Muscle layer of duodenum (tissue), 2 donors: ENCODE measurements at regions not wholly inside any gene's neighbourhood (a gene's known extent, or its start where the extent isn't known, plus 50 kb on each side); places are given as distances from the start of the nearest gene placed in this dataset.
"Not testable (repeated sequence)": the region's sequence is repeated elsewhere in the genome, so short reads cannot be mapped to it uniquely, and the experiment has no call there.

Experiments
- H3K27ac ChIP-seq: one replicate; pipeline ENCODE4 v1.7.0; 2013; ENCODE audit warnings: mild to moderate bottlenecking, low read length
- H3K27me3 ChIP-seq: one replicate; pipeline ENCODE4 v1.7.0; 2013; ENCODE audit warnings: low read depth, mild to moderate bottlenecking, control low read depth, low read length
- H3K36me3 ChIP-seq, 2 donors: one replicate each; pipeline ENCODE4 v1.7.0; 2013; ENCODE audit warnings: low read length in 2 of 2, control low read depth in 1 of 2, mild to moderate bottlenecking in 1 of 2; ENCODE audit not compliant: insufficient read depth in 2 of 2, control insufficient read depth in 1 of 2
- H3K4me1 ChIP-seq, 2 donors: one replicate each; pipeline ENCODE4 v1.7.0; 2013; ENCODE audit warnings: low read length in 2 of 2, mild to moderate bottlenecking in 2 of 2, control low read depth in 1 of 2, moderate library complexity in 1 of 2; ENCODE audit not compliant: insufficient read depth in 2 of 2, control insufficient read depth in 1 of 2
- H3K4me3 ChIP-seq, 2 donors: one replicate each; pipeline ENCODE4 v1.7.0; 2013; ENCODE audit warnings: low read length in 2 of 2, low read depth in 1 of 2, mild to moderate bottlenecking in 1 of 2
- H3K9me3 ChIP-seq, 2 donors: one replicate each; pipeline ENCODE4 v1.7.0; 2013; ENCODE audit warnings: low read length in 2 of 2, control low read depth in 1 of 2, mild to moderate bottlenecking in 1 of 2; ENCODE audit not compliant: control insufficient read depth in 1 of 2
- donor health status: healthy.

GRCh38 chr4:38411981-38412536 lies 251.9 kb upstream of the KLF3 start:
- no peaks in the 10 kb centered on the region for H3K27me3 ChIP-seq
- H3K4me3 ChIP-seq = no peak overlapping the region
- no peaks in the 10 kb centered on the region for H3K4me1 ChIP-seq
- no peak overlapping the region for H3K27ac ChIP-seq
- no peaks in the 10 kb centered on the region for H3K9me3 ChIP-seq
- no peaks in the 10 kb centered on the region for H3K36me3 ChIP-seq

- Histone ChIP-seq H3K4me3 (no peak overlapping the region), H3K27ac (peak overlapping the region; percentile 3)
Observed at GRCh38 chr4:38413524-38414341, 250.3 kb upstream of the KLF3 start.

GRCh38 chr4:38414410-38414809 lies 249.6 kb upstream of the KLF3 start:
- Histone ChIP-seq H3K27ac (no peak overlapping the region), H3K9me3 (no peaks in the 10 kb centered on the region), H3K27me3 (no peaks in the 10 kb centered on the region), H3K36me3 (no peaks in the 10 kb centered on the region), H3K4me1 (no peaks in the 10 kb centered on the region), H3K4me3 (no peak overlapping the region)

More at GRCh38 chr4:38413524-38414341, 250.3 kb upstream of the KLF3 start:
- H3K27me3 ChIP-seq = no peaks in the 10 kb centered on the region
- H3K9me3 ChIP-seq = no peaks in the 10 kb centered on the region
- H3K36me3 ChIP-seq = no peaks in the 10 kb centered on the region
- no peaks in the 10 kb centered on the region for H3K4me1 ChIP-seq

GRCh38 chr4:38415682-38416081 lies 248.3 kb upstream of the KLF3 start:
- no peaks in the 10 kb centered on the region for H3K4me1 ChIP-seq
- H3K27ac ChIP-seq = no peak overlapping the region
- no peak overlapping the region for H3K4me3 ChIP-seq
- no peaks in the 10 kb centered on the region for H3K9me3 ChIP-seq
- H3K36me3 ChIP-seq = no peaks in the 10 kb centered on the region
- no peaks in the 10 kb centered on the region for H3K27me3 ChIP-seq

GRCh38 chr4:38416450-38417014 lies 247.5 kb upstream of the KLF3 start:
- Histone ChIP-seq H3K4me1 (no peaks in the 10 kb centered on the region), H3K4me3 (no peak overlapping the region), H3K36me3 (no peaks in the 10 kb centered on the region), H3K9me3 (no peaks in the 10 kb centered on the region), H3K27ac (no peak overlapping the region), H3K27me3 (no peaks in the 10 kb centered on the region)

- H3K27ac ChIP-seq, H3K4me3 ChIP-seq, H3K4me1 ChIP-seq, H3K36me3 ChIP-seq, H3K27me3 ChIP-seq, H3K9me3 ChIP-seq: not testable (repeated sequence)
Observed at GRCh38 chr4:38420254-38420653, 243.7 kb upstream of the KLF3 start.

GRCh38 chr4:38422850-38423249 lies 241.1 kb upstream of the KLF3 start:
- Histone ChIP-seq H3K4me1 (no peaks in the 10 kb centered on the region), H3K4me3 (no peak overlapping the region), H3K27me3 (no peaks in the 10 kb centered on the region), H3K27ac (no peak overlapping the region), H3K9me3 (no peaks in the 10 kb centered on the region), H3K36me3 (no peaks in the 10 kb centered on the region)

- Histone ChIP-seq H3K4me3 (no peak overlapping the region), H3K27ac (no peak overlapping the region), H3K36me3 (no peaks in the 10 kb centered on the region), H3K9me3 (no peaks in the 10 kb centered on the region), H3K27me3 (no peaks in the 10 kb centered on the region), H3K4me1 (no peaks in the 10 kb centered on the region)
Observed at GRCh38 chr4:38424151-38424871, 239.7 kb upstream of the KLF3 start.

GRCh38 chr4:38426532-38426931 lies 237.5 kb upstream of the KLF3 start:
- Histone ChIP-seq H3K4me1 (no peaks in the 10 kb centered on the region), H3K36me3 (no peaks in the 10 kb centered on the region), H3K27ac (no peak overlapping the region), H3K9me3 (no peaks in the 10 kb centered on the region), H3K4me3 (no peak overlapping the region), H3K27me3 (no peaks in the 10 kb centered on the region)

GRCh38 chr4:38430841-38431240 lies 233.2 kb upstream of the KLF3 start:
- no peaks in the 10 kb centered on the region for H3K36me3 ChIP-seq
- no peaks in the 10 kb centered on the region for H3K27me3 ChIP-seq
- H3K4me1 ChIP-seq = no peaks in the 10 kb centered on the region
- no peak overlapping the region for H3K4me3 ChIP-seq
- H3K27ac ChIP-seq = no peak overlapping the region
- peaks cover 0 to 2% of the 10 kb centered on the region in 2 donors for H3K9me3 ChIP-seq

GRCh38 chr4:38442073-38442788 lies 221.8 kb upstream of the KLF3 start:
- no peak overlapping the region for H3K4me3 ChIP-seq
- no peaks in the 10 kb centered on the region for H3K4me1 ChIP-seq
- H3K9me3 ChIP-seq = peaks cover 4 to 11% of the 10 kb centered on the region in 2 donors
- no peaks in the 10 kb centered on the region for H3K27me3 ChIP-seq
- H3K27ac ChIP-seq = no peak overlapping the region
- no peaks in the 10 kb centered on the region for H3K36me3 ChIP-seq
